Type B pancreatic cell (in vitro differentiated cells): ENCODE measurements at regions not wholly inside any gene's neighbourhood (a gene's known extent, or its start where the extent isn't known, plus 50 kb on each side); places are given as distances from the start of the nearest gene placed in this dataset.

Source experiments
- DNase-seq: peaks from one replicate; pipeline ENCODE4 v3.0.0; 2021; ENCODE audit warnings: mixed read lengths; ENCODE audit not compliant: unreplicated experiment; ENCODE audit errors: extremely low spot score
- H3K27ac Mint-ChIP-seq: 2 replicates; pipeline ENCODE4 v1.8.0; 2021; ENCODE audit warnings: mild to moderate bottlenecking, mixed read lengths
- H3K27me3 Mint-ChIP-seq: 2 replicates; pipeline ENCODE4 v1.8.0; 2021; ENCODE audit warnings: mixed read lengths
- H3K36me3 Mint-ChIP-seq: 2 replicates; pipeline ENCODE4 v1.8.0; 2021; ENCODE audit warnings: mixed read lengths
- H3K4me1 Mint-ChIP-seq: one replicate; pipeline ENCODE4 v1.8.0; 2021; ENCODE audit warnings: mixed read lengths; ENCODE audit not compliant: unreplicated experiment
- H3K4me3 Mint-ChIP-seq: 2 replicates; pipeline ENCODE4 v1.8.0; 2021; ENCODE audit warnings: mild to moderate bottlenecking, mixed read lengths
- H3K9me3 Mint-ChIP-seq: 2 replicates; pipeline ENCODE4 v1.8.0; 2021; ENCODE audit warnings: mixed read lengths
- CTCF ChIP-seq: fragments of 200-600 bp; sonication (generic); conservative IDR thresholded peaks from 2 replicates; pipeline ENCODE4 v1.5.0; 2021; ENCODE audit warnings: antibody characterized with exemption, mild to moderate bottlenecking

- Mint-ChIP-seq H3K36me3 (peaks cover 12% of the 10 kb centered on the region), H3K27ac (peak overlapping the region; percentile 85), H3K4me3 (peak overlapping the region; percentile 59), H3K4me1 (peaks cover 46% of the 10 kb centered on the region), H3K27me3 (no peaks in the 10 kb centered on the region), H3K9me3 (peaks cover 9% of the 10 kb centered on the region)
- TF ChIP-seq CTCF, result no peak
- no peak for DNase-seq
Measured at GRCh38 chr12:42756841-42757623, 167.5 kb upstream of the PRICKLE1 start.

GRCh38 chr12:42750356-42750755 lies 160.8 kb upstream of the PRICKLE1 start:
- Mint-ChIP-seq H3K27me3 (no peaks in the 10 kb centered on the region), H3K36me3 (peaks cover 19% of the 10 kb centered on the region), H3K27ac (no peak overlapping the region), H3K4me3 (no peak overlapping the region), H3K4me1 (peaks cover 3% of the 10 kb centered on the region), H3K9me3 (peaks cover 34% of the 10 kb centered on the region)
- TF ChIP-seq CTCF, result no peak
- no peak for DNase-seq

GRCh38 chr12:42749239-42749638 lies 159.7 kb upstream of the PRICKLE1 start:
- no peaks in the 10 kb centered on the region for H3K27me3 Mint-ChIP-seq
- TF ChIP-seq CTCF, result no peak
- H3K9me3 Mint-ChIP-seq, result peaks cover 39% of the 10 kb centered on the region
- DNase-seq, result no peak
- peaks cover 13% of the 10 kb centered on the region for H3K36me3 Mint-ChIP-seq
- no peak overlapping the region for H3K27ac Mint-ChIP-seq
- H3K4me1 Mint-ChIP-seq, result peaks cover 13% of the 10 kb centered on the region
- H3K4me3 Mint-ChIP-seq, result no peak overlapping the region

- Mint-ChIP-seq H3K9me3 (peaks cover 30% of the 10 kb centered on the region), H3K36me3 (peaks cover 8% of the 10 kb centered on the region), H3K4me1 (peaks cover 29% of the 10 kb centered on the region), H3K27ac (peak overlapping the region; percentile 91), H3K27me3 (no peaks in the 10 kb centered on the region), H3K4me3 (peak overlapping the region; percentile 66)
- no peak for DNase-seq
- no peak for TF ChIP-seq CTCF
Measured at GRCh38 chr12:42744539-42745182, 155.1 kb upstream of the PRICKLE1 start.

GRCh38 chr12:42742716-42743115 lies 153.2 kb upstream of the PRICKLE1 start:
- peaks cover 29% of the 10 kb centered on the region for H3K4me1 Mint-ChIP-seq
- H3K36me3 Mint-ChIP-seq, result peaks cover 8% of the 10 kb centered on the region
- TF ChIP-seq CTCF, result no peak

More at GRCh38 chr12:42742716-42743115, 153.2 kb upstream of the PRICKLE1 start:
- no peak for DNase-seq
- Mint-ChIP-seq H3K27ac (no peak overlapping the region), H3K4me3 (no peak overlapping the region), H3K27me3 (no peaks in the 10 kb centered on the region), H3K9me3 (peaks cover 19% of the 10 kb centered on the region)
